ENCODE measurements at regions not wholly inside any gene's neighbourhood (a gene's known extent, or its start where the extent isn't known, plus 50 kb on each side); places are given as distances from the start of the nearest gene placed in this dataset.

DNA sequence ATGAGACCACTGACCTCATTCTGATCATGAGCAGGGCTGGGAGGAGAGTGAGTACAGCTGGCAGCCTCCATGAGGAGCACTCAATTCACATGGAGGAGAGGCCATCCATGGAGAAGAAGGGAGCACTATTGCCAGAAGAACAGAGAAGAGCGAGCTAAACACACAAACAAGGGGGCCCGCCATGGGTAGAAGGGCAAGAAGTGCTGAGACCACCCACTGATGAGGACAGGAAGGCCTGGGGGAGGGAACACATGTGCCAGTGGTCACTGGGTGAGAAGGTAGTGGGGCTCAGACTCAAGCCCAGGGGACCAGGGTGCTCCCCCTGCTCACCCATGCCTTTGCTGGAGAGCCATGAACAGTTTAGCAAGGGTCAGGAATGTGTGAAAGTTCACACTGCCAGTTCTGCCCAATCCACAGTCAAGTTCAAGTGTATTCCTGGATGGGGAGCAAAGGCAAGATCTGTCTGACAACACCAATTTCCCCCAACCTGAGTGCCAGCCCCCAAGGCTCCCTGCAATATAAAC is 57.7 kb downstream of the TTC32 start:
- Histone ChIP-seq H3K4me3 (no peak overlapping the region), H3K36me3 (ENCODE audit: insufficient read depth in 1 of 2, low read depth in 1 of 2) (no peaks in the 10 kb centered on the region), H3K27me3 (ENCODE audit: insufficient read depth in 3 of 3, low read length in 2 of 3) (peaks cover 0 to 4% (median 0%) of the 10 kb centered on the region in 3 donors), H3K9me3 (no peaks in the 10 kb centered on the region), H3K27ac (no peak overlapping the region), H3K4me1 (no peaks in the 10 kb centered on the region)
- WGBS, 3 donors = 95 to 100% (median 100%) methylated on average over 2 of the region's 2 CpGs
- TF ChIP-seq, protein P1, sequence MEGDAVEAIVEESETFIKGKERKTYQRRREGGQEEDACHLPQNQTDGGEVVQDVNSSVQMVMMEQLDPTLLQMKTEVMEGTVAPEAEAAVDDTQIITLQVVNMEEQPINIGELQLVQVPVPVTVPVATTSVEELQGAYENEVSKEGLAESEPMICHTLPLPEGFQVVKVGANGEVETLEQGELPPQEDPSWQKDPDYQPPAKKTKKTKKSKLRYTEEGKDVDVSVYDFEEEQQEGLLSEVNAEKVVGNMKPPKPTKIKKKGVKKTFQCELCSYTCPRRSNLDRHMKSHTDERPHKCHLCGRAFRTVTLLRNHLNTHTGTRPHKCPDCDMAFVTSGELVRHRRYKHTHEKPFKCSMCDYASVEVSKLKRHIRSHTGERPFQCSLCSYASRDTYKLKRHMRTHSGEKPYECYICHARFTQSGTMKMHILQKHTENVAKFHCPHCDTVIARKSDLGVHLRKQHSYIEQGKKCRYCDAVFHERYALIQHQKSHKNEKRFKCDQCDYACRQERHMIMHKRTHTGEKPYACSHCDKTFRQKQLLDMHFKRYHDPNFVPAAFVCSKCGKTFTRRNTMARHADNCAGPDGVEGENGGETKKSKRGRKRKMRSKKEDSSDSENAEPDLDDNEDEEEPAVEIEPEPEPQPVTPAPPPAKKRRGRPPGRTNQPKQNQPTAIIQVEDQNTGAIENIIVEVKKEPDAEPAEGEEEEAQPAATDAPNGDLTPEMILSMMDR (IDR thresholded peaks at IDR 0.05) = no peak
- ATAC-seq = no peak
- intact Hi-C loops (cut with DNase I) = no loop called here
- no peak for DNase-seq

DNA sequence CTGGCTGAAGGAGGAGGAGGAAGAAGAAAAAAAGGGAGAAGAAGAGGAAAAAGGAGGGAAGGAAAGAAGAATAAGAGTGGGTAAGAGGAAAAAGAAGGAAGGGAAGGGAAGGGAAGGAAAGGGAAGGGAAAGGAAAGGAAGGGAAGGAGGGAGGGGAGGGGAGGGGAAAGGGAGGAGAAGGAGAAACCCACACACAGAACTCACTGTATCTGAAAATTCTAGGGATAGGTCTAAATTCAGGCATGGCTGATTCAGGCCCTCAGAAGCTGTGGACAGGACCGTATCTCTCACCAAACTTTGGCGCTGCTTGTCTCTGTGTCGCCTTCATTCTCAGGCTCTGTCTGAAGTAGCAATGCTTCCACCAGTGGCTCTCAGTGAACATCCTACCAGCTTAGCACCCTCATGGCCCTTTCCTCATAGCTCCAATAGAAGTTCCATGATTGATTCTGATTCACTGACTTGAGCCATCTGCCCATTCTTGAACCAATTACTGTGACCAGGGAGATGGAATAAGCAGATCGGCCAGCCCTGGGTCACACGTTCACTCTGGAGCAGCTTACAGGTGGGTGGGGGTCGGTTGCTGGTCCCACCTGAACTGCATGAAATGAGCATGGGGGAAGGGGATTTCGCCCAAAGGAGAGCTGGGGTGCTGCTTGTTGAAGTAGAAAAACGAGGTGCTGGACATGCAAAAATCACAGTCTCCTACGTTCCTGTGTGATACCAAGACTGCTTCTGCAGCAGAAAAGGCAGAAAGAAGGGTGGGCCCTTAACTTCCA is 59.7 kb downstream of the TTC32 start:
- DNase-seq (no peak), ATAC-seq (no peak)
- intact Hi-C loops (cut with DNase I) = no loop called here
- WGBS, 3 donors = 92 to 93% (median 93%) methylated on average over 9 of the region's 9 CpGs
- H3K9me3 ChIP-seq = no peaks in the 10 kb centered on the region
- no peak overlapping the region for H3K27ac ChIP-seq
- peaks cover 0 to 4% (median 0%) of the 10 kb centered on the region in 3 donors for H3K27me3 ChIP-seq (ENCODE audit: insufficient read depth in 3 of 3, low read length in 2 of 3)
- no peak overlapping the region for H3K4me3 ChIP-seq
- no peaks in the 10 kb centered on the region for H3K36me3 ChIP-seq (ENCODE audit: insufficient read depth in 1 of 2, low read depth in 1 of 2)
- H3K4me1 ChIP-seq = no peaks in the 10 kb centered on the region
- TF ChIP-seq, protein P1 (IDR thresholded peaks at IDR 0.05) = no peak

DNA sequence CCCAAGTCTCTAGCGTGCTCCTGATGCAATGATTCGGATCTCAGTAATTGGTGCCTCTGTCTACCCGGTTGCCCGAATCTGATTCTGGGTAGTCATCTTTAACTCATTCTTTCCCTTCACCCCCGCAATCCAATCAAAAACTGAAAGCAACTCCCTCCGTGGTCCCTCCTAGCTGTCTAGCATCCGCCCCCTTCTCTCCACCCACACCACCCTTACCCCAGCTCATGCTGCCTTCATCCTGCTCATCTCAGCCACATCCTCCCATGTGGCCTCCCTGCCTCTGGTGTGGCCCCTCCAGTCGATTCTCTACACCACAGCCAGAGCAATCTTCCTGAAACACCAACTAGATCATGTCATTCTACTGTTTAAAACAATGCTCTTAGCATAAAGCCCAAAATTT is 62.3 kb downstream of the TTC32 start:
- DNase-seq (no peak), ATAC-seq (no peak)
- intact Hi-C loops (cut with DNase I) = no loop called here
- Histone ChIP-seq H3K27ac (no peak overlapping the region), H3K36me3 (ENCODE audit: insufficient read depth in 1 of 2, low read depth in 1 of 2) (no peaks in the 10 kb centered on the region), H3K27me3 (ENCODE audit: insufficient read depth in 3 of 3, low read length in 2 of 3) (peaks cover 0 to 4% (median 0%) of the 10 kb centered on the region in 3 donors), H3K4me3 (no peak overlapping the region), H3K4me1 (no peaks in the 10 kb centered on the region), H3K9me3 (no peaks in the 10 kb centered on the region)
- 83 to 87% (median 85%) methylated on average over 8 of the region's 8 CpGs for WGBS, 3 donors
- TF ChIP-seq, protein P1 (IDR thresholded peaks at IDR 0.05) = no peak

DNA sequence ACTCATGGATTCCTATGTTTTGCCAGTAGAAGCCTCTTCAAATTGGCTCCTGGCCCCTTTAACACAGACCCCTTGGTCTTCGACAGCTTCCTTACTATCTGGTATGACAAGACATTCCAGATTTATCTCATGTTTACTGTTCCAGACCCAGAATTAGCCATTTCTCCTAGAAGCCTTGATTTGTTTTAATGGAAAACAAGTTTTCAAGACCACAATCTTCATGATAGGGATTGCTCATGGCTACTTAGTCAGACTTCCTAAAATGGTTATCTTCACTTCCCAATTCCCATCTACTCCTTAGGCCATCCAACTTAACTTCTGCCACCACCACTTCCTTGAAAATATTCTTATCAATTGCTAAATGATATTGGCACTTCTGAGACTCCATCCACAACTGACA is 63.2 kb downstream of the TTC32 start:
- WGBS, 3 donors = 88 to 100% (median 90%) methylated on average over 1 of the region's 1 CpG
- Histone ChIP-seq H3K36me3 (ENCODE audit: insufficient read depth in 1 of 2, low read depth in 1 of 2) (no peaks in the 10 kb centered on the region), H3K27me3 (ENCODE audit: insufficient read depth in 3 of 3, low read length in 2 of 3) (peaks cover 0 to 2% (median 0%) of the 10 kb centered on the region in 3 donors), H3K9me3 (no peaks in the 10 kb centered on the region), H3K27ac (no peak overlapping the region), H3K4me3 (no peak overlapping the region), H3K4me1 (no peaks in the 10 kb centered on the region)
- intact Hi-C loops (cut with DNase I) = no loop called here
- no peak for ATAC-seq
- DNase-seq = no peak
- TF ChIP-seq, protein P1 (IDR thresholded peaks at IDR 0.05) = no peak
